LHCN-M2 (cell line): ENCODE measurements at regions not wholly inside any gene's neighbourhood (a gene's known extent, or its start where the extent isn't known, plus 50 kb on each side); places are given as distances from the start of the nearest gene placed in this dataset.

ENCODE experiments used
- DNase-seq: peaks from one replicate; pipeline ENCODE4 v3.0.0-alpha.2; 2012; ENCODE audit warnings: low read depth

- DNase-seq: no peak
Measured at GRCh38 chr2:16155366-16155765, 215.0 kb downstream of the MYCN start.

DNA sequence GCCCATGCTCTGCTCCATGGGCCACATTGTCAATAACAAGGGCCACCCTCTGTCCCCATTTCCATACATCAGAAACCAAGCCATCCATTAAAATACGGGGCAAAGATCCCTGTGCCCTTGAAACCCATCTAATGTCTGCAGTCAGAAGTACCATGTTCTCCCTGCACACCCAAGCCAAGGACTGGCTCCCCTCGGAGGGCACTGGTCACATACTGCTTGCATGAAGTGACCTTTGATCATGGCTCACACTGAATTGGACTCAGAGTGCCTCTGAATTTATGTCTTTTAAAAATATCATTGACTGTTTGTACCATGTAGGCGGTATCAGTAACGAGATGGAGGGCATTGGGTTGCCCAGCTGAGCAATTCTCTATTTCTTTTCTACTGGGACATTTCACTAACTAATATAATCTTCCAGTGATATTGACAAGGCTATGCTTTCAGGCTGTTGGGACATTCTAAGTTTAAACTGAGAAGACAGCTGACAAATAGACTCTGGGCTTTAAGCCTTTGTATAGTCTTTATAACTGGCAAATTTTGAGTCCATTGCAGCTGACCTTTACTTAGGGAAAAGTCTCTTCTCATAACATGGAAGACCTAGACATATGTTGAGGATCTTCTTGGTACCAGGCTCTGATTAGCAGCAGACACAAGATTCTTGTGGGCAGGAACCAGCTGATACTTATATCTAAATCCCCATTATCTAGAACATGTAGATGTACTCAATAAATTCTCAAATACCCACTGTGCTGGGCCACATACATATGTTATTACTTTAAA, 214.3 kb downstream of the MYCN start:
- DNase-seq: no peak

- DNase-seq: no peak
Measured at GRCh38 chr2:16154061-16154460, 213.7 kb downstream of the MYCN start.

DNA sequence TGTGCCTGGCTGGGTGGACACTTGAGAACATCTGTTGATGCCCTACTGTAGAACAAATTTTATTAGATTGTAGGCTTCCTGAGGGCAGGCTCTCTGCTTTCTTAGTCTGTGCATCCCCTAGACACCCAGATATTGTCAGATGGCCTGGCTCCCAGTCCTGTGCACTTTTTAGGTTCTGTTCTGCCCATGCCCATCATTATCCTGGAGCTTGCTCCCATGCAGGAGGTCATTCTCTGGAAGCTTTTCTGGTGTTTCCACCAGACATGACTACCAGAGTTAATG, 213.3 kb downstream of the MYCN start:
- DNase-seq: no peak

DNA sequence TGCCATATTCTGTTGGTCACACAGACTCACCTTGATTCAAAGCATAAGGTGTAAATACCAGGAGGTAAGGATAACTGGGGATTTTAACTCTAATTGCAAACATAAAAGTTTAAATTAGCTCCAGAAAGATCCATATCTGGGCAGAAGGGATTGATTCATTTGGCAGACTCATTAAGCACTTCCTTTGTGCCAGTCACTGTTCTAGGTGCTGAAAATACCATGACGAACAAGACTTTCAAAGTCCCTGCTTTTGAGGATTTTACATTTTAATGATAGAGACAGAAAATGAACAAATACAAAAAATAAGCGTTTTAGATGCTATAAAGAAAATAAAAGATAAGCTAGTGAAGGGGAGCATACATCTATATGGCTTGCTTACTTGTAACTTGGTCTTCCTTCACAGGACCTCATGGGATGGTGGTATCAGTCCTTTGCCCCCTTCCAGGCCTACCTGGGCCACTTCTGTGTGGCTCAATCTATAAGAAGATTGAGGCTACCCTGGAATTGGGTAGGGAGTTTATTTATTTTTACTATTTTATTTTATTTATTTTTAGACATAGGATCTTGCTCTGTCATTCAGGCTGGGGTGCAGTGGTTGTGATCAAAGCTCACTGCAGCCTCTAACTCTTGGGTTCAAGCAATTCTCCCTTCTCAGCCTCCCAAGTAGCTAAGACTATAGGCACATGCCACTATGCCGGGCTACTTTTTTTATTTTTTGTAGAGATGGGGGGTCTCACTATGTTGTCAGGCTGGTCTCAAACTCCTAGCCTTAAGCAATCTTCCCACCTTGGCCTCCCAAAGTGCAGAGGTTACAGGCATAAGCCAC, 212.8 kb downstream of the MYCN start:
- no peak for DNase-seq

DNA sequence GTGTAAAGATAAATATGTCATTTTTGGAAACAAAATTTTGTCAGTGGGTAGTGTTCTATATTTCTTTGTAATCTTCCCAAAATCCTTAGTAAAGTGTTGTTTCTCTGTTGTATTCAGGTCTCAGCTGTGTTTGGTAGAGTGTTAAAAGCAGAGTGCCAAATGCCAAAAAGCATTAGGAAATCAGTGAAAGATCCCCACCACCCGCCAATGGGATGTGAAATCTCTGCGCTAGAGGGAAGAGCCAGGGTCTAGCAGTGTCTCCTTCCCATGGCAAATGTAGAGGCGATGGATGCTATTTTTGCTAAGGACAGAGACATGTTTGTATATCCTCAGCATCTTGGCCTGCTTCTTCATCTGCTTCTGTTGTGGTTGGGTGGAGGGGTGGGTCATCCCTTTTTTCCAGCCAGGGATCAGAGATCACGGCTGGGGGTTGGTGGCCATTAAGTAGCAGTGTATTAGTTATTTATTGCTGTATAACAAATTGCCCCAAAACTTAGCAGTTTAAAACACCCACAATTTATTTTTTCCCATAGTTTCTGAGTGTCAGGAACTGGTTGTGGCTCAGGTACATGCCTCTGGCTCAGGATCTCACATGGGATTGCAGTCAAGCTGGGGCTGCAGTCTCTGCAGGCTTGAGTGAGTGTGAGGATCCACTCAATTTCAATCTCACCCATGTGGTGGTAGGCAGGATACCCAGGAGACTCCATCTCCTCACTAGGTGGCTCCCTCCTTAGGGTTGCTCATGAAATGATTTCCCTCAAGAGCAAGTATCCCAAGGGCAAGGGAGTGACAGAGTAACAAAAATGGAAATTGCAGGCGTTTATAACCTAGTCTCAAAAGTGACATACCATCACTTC, 211.9 kb downstream of the MYCN start:
- no peak for DNase-seq

DNA sequence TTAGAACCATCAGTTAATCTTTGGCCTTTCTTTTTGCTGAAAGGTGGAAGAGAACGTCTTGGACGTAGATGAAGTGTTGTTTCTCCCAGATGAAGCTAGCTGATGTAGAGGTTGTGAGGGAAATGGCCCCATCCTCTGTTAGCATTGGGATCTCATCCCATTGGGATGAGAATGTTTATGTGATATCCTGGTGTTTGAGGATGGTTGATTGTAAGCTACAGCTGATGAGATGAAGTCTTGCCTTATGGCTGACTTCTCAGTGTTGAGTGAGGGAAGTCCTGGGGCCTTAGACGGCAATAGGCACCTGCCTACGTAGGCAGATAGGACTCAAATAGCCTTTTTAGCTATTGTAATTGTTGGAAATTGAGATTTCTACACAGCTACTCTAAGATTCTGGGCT, 211.3 kb downstream of the MYCN start:
- DNase-seq: no peak

GRCh38 chr2:16151281-16151570, 210.9 kb downstream of the MYCN start:
- no peak for DNase-seq

DNA sequence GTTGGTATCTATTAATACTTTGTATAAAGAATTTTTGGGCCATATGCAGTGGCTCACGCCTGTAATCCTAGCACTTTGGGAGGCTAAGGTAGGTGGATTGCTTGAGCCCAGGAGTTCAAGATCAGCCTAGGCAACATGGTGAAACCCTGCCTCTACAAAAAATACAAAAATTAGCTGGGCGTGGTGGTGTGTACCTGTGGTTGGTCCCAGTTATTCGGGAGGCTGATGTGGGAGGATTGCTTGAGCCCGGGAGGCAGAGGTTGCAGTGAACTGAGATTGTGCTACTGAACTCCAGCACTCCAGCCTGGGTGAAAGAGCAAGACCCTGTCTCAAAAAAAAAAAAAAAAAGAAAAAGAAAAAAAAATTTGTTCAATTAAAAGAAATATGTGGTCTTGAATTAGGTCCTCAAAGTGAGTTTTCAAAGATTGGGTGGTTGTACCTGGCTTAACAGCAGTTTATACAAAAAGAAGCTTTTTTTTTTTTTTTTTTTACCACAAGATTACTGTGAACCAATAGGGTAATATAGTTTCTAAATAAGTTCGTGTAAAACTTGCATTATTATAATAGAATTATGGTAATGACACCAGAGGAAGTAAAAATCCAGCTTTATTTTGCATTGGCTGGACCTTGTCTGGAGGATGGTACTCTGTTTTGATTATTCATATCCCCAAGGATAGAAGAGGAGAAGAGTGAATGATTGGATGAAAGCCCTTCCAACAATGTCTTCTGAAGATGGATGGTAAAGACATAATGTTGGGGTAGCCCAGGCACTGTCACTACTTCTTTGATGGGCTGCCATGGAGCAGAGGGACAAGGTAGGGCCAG, 210.3 kb downstream of the MYCN start:
- DNase-seq: no peak

- DNase-seq: no peak
Measured at GRCh38 chr2:16149349-16150243, 209.2 kb downstream of the MYCN start.

GRCh38 chr2:16148632-16149348, 208.4 kb downstream of the MYCN start:
- no peak for DNase-seq

- DNase-seq: no peak
Measured at GRCh38 chr2:16142383-16143361, 202.3 kb downstream of the MYCN start.

DNA sequence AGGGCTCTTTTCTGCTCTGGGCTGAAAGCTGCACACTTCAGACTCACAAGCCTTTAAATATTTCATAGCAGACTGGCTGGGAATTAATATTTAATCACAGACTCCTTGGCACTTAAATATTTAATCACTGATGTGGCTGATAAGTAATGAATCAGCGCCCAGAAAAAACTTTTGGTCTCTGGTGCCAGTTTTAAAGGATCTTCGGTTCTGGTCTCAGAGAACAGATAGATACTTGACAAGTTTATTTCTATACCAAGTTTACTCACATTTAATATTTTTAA, 201.2 kb downstream of the MYCN start:
- no peak for DNase-seq

DNA sequence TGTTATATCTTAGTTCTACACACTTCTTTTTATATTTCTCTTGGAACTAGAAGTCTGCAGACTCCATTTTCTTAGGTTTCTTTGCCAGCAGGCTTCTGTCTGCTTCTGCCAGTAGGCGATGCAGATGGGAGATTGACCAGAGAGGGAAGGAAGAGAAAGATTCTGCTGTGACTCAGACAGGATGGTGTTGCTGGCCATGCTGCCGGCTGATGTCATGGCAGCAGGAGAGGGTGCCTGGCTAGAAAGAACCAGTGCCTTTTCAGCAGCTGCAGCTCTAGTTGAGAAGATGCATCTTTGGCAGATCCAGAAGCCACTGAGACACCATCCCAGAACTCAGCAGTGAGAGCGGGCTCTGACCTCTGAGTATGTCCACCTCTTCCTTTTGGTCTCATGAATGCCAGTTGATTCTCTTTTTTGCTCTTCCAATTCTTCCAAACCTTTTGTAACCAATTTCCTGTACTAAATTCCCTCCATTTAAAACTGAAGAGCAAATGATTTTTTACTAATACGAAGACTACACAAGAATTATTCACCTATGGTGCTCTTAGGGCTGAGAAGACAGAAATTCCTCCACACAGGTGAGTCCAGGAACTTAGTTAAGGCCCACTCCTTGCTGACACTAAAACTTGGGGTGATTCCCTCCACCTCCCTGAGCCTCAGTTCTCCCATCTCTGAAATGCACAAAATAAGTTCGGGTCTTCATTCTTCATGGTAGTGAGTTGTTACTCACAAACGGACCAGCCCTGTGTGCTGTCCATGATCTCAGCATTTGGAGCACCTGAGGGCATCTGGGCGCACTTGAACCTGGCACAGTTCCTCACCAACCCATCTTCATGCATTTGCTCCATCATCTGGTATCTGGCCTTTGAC, 200.7 kb downstream of the MYCN start:
- no peak for DNase-seq

DNA sequence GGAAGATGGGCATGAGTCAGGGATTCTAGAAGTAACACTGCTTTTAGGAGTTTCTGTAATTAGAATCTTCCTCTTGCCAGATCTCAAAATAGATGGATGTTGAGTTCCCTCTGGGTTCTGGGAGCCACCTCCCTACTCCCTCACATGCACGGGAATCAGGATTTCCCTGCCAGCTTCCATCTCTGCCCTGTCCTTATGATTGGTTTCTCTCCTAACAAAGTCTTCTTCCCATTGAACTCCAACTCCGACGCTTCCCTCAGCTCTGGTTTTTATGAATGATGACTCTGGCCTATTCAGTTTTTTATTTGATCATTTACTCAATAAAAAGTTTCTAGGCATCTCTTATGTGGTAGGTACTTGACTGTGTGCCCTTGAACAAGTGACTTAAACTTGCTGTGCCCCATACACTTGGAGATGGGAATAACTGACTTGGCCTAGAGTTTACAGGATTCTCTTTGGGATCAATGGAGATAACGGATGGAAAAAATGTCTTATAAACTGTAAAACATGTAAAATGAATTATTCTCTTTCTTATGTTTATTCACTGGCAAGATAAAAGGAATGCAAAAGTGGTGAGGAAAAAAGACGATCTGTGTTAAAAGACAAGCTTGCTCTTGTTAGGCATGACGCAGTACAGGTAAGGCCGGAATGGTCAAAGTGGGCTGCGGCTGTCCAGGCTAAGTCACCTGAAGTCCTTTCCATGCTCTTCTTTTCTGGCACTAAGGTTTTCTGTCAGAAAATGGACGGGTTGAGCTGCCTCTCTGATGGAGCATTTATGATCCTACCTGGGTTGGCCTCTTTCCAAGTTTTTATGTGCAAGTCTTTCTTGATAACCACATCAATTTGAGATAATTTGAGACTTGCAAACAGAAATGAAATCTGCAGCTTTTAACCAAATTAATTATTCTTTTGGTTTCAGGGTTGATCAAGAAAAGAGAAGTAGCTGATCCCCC, 199.6 kb downstream of the MYCN start:
- no peak for DNase-seq

GRCh38 chr2:16138811-16139662, 198.7 kb downstream of the MYCN start:
- no peak for DNase-seq
